ENCODE measurements at regions not wholly inside any gene's neighbourhood (a gene's known extent, or its start where the extent isn't known, plus 50 kb on each side); places are given as distances from the start of the nearest gene placed in this dataset.

DNA sequence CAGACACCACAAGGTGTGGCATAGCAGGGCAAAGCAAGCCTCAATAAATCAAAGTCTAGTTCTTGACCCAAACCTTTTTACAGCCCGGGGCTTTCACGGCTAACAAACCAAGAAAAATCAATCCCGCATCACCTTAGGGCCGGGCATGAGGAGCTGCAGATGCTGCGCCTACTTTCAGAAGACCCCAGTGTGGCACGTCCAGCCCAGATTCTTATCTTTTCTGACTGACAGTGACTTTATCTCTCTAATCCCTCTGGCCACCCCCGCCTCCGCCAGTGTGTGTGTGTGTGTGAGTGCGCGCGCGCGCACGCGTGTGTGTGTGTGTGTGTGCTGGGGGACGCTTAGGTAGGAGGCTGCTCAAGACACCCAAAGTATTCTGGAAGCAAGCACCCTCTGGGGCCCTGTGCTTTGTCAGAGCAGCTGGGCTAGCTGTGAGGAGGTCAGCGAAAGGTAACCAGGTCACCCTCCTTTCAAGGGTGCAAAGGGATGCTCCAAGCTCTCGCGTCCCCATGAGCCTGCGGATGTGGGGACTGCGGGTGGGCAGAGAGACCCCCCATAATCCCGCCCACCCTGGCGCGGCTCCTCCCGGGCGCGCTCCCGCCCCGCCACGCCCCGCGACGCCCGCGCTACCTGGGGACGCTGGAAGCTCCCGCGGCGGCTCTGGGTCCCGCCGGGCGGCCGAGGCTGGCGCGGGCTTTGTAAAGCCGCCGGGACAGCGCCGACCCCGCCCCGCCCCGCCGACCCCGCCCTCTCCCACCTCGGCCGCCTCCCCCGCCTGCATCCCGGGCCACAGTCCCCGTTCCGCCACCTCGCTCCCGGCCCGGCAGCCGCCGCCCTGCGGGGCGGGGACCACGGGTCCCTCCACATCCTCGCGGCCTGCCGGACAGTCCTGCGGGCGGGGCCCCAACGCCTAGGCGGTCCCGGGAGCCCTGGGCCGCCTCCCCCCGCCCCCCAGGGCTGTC, 57.1 kb upstream of the RHOBTB1 start:
- DNase-seq, result no peak
- TF ChIP-seq, protein P1, sequence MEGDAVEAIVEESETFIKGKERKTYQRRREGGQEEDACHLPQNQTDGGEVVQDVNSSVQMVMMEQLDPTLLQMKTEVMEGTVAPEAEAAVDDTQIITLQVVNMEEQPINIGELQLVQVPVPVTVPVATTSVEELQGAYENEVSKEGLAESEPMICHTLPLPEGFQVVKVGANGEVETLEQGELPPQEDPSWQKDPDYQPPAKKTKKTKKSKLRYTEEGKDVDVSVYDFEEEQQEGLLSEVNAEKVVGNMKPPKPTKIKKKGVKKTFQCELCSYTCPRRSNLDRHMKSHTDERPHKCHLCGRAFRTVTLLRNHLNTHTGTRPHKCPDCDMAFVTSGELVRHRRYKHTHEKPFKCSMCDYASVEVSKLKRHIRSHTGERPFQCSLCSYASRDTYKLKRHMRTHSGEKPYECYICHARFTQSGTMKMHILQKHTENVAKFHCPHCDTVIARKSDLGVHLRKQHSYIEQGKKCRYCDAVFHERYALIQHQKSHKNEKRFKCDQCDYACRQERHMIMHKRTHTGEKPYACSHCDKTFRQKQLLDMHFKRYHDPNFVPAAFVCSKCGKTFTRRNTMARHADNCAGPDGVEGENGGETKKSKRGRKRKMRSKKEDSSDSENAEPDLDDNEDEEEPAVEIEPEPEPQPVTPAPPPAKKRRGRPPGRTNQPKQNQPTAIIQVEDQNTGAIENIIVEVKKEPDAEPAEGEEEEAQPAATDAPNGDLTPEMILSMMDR (IDR thresholded peaks at IDR 0.05; ENCODE audit: low read depth, low read length, missing control alignments), result no peak
- in situ Hi-C loops (cut with HindIII; ENCODE audit: low pct_ligation_motif_present, low sequenced_read_pairs), result no loop called here
- Histone ChIP-seq H3K36me3 (replicated peaks) (no peaks in the 10 kb centered on the region), H3K4me3 (ENCODE audit: low read depth, low read length) (peak overlapping the region; percentile 75), H3K27ac (no peak overlapping the region), H3K27me3 (replicated peaks) (no peaks in the 10 kb centered on the region)

DNA sequence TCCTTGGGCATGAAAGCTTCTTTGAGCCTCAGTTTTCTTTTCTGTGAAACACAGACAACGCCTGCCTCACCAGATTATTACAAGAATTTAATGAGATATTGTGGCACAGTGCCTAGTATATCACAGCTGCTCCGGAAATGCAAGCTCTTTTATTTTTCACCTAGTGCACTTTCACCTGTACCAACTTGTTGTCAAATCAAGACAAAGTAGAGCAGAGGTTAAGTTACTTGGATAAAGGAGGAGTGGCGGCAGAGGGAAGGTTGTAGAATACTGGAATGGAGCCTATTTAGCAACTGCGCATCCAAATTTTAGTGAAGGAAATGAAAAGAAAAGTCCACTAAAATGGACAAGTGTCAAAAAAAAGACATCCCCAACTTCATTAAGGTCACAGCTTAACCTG, 54.9 kb upstream of the RHOBTB1 start:
- no peaks in the 10 kb centered on the region for H3K27me3 ChIP-seq (replicated peaks)
- DNase-seq, result no peak
- no peak overlapping the region for H3K4me3 ChIP-seq (ENCODE audit: low read depth, low read length)
- no peak overlapping the region for H3K27ac ChIP-seq
- in situ Hi-C loops (cut with HindIII; ENCODE audit: low pct_ligation_motif_present, low sequenced_read_pairs), result no loop called here
- TF ChIP-seq, protein P1 (IDR thresholded peaks at IDR 0.05; ENCODE audit: low read depth, low read length, missing control alignments), result no peak
- H3K36me3 ChIP-seq (replicated peaks), result no peaks in the 10 kb centered on the region

DNA sequence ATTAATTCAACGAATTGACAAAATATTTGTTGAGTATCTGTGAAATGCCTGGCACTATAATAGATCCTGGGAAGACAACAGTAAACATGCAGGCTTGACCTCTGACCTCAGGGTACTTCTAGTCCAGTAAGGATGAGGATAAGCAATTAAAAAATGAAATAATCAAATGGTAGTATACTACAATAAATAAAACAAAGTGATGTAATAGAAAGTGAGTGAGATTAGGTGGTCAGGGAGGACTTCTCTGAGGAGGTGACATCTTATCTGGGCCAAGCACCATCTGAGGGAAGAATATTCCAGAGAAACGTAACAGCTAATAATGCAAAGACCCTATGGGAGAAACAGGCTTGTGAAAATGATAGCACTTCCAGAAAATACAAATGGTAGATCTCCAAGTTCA, 50.1 kb upstream of the RHOBTB1 start:
- in situ Hi-C loops (cut with HindIII; ENCODE audit: low pct_ligation_motif_present, low sequenced_read_pairs), result no loop called here
- no peaks in the 10 kb centered on the region for H3K36me3 ChIP-seq (replicated peaks)
- H3K27me3 ChIP-seq (replicated peaks), result no peaks in the 10 kb centered on the region
- TF ChIP-seq, protein P1 (IDR thresholded peaks at IDR 0.05; ENCODE audit: low read depth, low read length, missing control alignments), result no peak
- no peak overlapping the region for H3K4me3 ChIP-seq (ENCODE audit: low read depth, low read length)
- DNase-seq, result no peak
- H3K27ac ChIP-seq, result no peak overlapping the region
